Erythroblast (primary cell): ENCODE measurements at regions not wholly inside any gene's neighbourhood (a gene's known extent, or its start where the extent isn't known, plus 50 kb on each side); places are given as distances from the start of the nearest gene placed in this dataset.
"Not testable (repeated sequence)": the region's sequence is repeated elsewhere in the genome, so short reads cannot be mapped to it uniquely, and the experiment has no call there.

Experiments
- GATA1 ChIP-seq: IDR thresholded peaks from 2 replicates; pipeline ENCODE4 v1.6.1; 2011; ENCODE audit warnings: low read depth, mild to moderate bottlenecking, control low read depth, low read length, moderate library complexity
- POLR2A ChIP-seq: IDR thresholded peaks from 2 replicates; pipeline ENCODE4 v1.6.1; 2011; ENCODE audit warnings: mild to moderate bottlenecking, low read length

GRCh38 chrX:109912993-109913392 lies 89.9 kb upstream of the TMEM164 start:
- not testable (repeated sequence) for TF ChIP-seq POLR2A, GATA1
